MM.1S (cell line): ENCODE measurements at regions not wholly inside any gene's neighbourhood (a gene's known extent, or its start where the extent isn't known, plus 50 kb on each side); places are given as distances from the start of the nearest gene placed in this dataset.

Experiments
- CTCF ChIP-seq: fragments of 300-600 bp; sonication (generic); IDR thresholded peaks from 2 replicates; pipeline ENCODE4 v1.5.1; 2016; ENCODE audit warnings: antibody characterized with exemption, low read length, mixed read lengths
- EZH2phosphoT487 ChIP-seq: fragments of 300-600 bp; sonication (generic); IDR thresholded peaks from 2 replicates; pipeline ENCODE4 v1.6.1; 2018; ENCODE audit warnings: antibody characterized with exemption, low read length

- TF ChIP-seq EZH2phosphoT487 (no peak), CTCF (no peak)
These were observed 232.3 kb upstream of the DTNBP1 start for GRCh38 chr6:15894973-15895725.
